ENCODE measurements at regions not wholly inside any gene's neighbourhood (a gene's known extent, or its start where the extent isn't known, plus 50 kb on each side); places are given as distances from the start of the nearest gene placed in this dataset.

GRCh38 chr5:112628214-112628980 is 109.3 kb upstream of the APC start:
- no peak for DNase-seq

- DNase-seq = no peak
These were observed 107.3 kb upstream of the APC start for GRCh38 chr5:112630246-112631009.

DNA sequence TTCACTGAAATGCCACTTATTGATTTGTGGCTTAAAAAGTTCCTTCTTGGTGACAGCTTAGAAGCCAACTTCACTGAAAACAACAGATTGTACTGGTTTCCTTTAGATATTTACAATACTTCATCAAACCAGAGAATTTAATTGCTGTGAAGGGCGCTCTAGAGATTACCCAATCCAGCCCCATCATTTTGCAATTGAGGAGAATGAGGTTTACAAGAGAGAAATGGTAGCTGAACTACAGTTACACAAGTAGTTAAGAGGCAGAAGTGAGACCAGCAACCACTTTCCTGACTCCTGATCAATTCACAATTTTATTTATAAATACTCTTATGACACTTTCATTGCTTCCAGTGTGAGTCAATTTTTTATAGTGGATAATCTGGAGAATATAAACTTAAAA is 103.5 kb upstream of the APC start:
- DNase-seq = no peak

DNA sequence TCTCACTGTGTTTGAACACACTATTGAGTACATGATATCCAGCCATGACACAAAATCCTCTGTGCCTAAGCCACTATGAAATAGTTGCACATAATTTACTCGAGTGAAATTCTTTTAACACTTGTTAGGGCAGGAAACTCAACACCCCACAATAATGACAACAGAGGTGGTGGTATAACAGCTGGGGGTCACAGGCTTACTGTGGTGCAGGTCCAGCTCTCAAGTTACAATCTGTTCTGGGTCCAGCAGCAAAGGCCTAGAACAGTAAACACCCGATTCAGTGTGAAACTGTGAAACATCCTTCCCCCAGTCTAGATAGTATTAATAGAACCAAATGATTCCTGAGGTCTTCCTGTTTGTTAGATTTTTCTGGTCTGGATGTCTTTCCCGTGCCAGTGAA is 102.9 kb upstream of the APC start:
- no peak for DNase-seq

- DNase-seq = no peak
These were observed 102.4 kb upstream of the APC start for GRCh38 chr5:112635276-112635675.

DNA sequence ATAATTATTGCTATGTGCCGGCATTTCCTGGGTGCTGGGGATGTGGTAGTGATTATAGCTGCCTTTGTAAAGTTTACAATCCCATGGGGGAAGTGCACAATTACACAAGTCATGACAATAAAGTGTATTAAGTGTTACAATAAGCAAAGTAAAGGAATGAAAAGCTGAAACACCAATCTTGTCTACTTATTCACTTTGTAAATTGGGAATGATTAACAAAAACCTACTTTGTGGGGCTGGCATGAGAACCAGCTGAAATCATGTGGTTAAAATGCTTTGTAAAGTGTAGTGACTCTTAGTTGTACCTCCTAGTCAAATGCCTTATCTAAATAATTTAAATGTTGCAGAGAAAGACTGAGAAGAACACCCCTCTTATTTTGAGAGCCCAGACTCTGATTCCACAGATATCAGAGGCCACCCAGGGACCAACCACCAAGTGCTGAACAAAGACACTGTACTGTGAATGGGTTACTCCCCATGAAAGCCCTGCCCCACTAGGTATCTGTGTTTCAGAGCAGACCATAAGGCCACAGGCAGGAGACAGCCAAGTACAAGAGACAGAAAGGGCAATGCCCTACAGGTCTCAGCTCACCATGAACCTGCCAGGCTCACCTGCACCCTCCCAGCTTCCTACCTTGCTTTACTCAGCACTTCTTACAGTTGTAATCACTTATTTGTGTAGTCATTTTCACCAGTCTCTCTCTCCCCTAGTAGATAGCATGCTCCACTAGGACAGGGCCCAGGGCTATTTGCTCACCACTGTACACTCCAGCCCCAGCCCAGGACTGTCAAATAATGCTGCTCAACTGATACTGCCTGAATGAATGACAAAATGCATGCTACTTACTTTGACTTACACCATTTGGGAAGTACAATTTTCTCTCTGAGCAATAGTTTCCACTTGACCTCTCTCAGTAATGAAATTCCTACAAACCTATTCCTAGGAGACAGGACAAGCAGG is 101.6 kb upstream of the APC start:
- DNase-seq = no peak

DNA sequence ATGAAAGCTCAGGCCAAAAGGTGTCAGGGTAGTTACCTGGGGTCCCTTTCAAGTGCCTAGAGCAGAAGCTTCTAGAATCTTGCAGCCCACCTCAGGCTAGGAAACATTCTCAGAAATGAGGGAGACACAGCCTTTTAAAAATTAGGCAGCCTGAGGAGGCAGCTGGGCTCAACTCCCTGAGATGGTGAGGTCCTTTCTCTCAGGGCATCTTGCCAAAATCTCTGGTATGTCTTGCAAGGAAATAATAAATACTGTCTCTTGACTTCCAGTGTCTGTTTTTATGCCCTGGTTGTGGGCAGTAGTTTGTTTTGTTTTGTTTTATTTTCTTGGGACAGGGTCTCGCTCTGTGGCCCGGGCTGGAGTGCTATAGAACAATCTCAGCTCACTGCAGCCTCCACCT is 100.9 kb upstream of the APC start:
- DNase-seq = no peak

DNA sequence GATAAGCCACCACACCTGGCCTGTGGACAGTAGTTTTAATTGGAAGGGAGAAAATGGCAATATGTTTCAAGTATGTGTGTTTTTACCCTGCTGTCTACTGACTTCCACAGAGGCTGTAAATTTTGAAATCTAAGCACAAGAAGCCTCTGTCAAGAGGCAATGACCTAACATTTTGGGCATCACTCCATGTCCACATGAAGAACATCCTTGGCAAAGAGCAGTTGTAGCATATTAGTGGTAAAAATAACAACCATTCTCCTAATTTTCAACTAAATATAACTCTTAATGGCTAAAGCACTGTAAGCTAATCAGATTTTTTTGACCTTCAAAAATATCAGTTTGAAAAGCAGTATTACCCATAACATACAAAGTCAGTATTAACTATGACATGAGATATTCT is 100.3 kb upstream of the APC start:
- no peak for DNase-seq

DNA sequence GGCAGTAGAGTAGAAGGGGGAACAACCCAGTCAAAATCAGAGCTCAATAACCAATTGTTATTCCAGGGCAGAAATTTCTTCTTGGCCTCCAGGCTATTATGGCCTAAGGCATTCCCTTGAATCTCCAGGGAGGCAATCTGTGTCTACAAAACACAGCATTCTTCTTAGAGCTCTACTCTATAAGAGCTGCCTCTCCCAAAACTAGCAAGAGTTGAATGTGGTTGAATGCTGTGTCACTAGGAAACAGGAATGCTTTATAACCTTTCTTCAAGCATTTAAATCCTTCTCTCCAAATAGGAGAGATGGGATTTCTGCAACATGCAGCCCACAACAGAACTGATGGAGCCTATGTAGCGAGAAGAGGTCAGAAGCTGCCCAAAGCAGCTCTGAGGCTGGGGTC is 97.1 kb upstream of the APC start:
- DNase-seq = no peak

DNA sequence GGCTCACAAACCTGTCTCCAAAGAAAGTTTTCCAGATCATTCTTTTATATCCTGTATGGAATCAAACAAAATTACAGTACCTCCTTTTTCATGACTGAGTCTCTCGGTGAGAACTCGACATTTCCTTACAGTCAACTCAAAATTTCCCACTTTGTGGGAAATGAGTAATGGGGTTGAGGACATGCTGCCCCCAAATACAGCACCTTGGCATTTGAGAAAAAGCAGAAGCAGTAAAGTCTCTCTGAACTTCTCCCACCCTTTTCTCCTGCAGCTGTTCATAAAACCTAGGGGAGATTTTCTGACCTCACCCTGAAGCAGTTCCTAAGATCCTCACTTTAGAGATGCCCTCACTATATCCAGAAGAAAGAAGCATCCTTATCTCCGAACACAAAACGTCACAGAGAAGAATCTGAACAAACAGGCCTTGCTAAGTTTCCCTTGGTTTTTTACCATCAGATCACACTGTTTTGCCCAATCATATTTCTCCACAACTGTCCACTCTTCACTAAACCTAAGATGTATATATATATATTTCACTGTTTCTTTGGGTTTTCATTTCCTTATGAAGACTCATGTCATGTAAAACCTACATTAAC is 96.1 kb upstream of the APC start:
- DNase-seq = no peak

DNA sequence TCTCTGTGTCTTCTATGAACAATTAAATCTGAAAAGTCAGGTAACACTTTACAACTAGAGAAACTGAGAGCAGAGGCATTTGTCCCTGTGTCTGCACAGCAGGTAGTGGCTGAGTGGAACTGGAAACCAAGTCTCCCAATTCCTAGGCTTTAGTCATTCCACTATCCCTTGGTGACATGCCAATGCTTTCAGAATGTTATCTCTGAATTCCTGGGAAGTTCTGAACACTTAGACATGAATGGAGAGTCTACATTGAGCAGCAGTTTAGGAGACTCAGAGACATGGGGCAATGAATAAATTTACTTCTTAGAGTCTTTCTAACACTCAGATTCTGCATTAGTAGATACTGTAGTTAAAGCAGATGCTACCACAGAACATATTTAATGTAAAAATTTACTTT is 94.8 kb upstream of the APC start:
- no peak for DNase-seq

GRCh38 chr5:112643339-112643971 is 94.2 kb upstream of the APC start:
- no peak for DNase-seq

DNA sequence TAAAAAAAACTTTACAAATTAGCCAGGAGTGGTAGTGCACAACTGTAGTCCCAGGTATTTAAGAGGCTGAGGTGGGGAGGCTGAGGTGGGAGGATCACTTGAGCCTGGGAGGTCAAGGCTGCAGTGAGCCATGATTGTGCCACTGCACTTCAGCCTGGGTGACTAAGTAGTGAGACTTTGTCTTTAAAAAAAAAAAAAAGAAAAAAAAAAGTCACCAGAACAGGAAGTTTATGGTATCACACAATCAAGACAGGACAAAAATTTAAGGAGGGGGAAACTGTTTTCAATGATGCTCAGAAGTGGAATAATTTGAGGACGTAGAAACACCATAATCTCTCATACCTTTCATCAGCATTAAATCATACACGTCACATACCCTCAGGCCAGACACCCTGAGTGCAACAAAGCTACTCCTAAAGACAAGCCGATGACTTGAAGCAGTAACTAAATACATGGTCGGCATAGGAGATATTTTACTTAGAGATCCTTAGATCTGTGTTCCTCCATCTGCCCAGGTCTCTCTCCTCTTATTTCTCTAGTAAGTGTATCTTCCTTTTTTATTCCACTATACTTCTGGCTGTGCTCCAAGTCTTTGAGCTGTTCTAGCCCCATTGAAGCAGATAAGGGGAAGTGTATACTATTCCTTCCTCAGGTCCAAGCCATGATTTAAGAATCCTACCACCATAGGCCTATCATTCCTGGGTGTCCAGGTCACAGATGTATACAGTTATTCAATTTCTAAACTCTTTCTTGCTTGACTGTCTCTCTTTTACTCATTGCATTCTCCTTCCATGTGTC is 91.3 kb upstream of the APC start:
- no peak for DNase-seq

DNA sequence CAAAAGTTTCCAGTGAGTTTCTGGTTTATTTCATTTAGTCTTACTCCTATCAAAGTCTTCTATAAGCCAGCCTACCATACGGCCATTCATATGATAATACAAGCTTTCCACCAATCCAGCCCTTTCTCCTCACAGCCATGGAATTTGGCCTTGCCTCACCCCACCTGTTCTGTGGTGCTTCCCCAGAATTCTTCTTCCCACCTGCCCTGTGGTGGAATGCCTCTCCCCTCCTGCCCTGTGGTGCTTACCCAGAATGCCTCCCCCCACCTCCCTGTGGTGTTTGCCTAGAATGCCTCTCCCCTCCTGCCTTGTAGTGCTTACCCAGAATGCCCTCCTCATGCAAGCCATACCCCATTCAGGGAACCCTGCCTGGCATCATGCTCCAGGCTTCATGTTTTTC is 90.3 kb upstream of the APC start:
- DNase-seq = no peak

GRCh38 chr5:112648264-112648663 is 89.4 kb upstream of the APC start:
- DNase-seq = no peak

- DNase-seq = no peak
These were observed 87.8 kb upstream of the APC start for GRCh38 chr5:112649882-112650281.

GRCh38 chr5:112653638-112654205 is 84.0 kb upstream of the APC start:
- no peak for DNase-seq

DNA sequence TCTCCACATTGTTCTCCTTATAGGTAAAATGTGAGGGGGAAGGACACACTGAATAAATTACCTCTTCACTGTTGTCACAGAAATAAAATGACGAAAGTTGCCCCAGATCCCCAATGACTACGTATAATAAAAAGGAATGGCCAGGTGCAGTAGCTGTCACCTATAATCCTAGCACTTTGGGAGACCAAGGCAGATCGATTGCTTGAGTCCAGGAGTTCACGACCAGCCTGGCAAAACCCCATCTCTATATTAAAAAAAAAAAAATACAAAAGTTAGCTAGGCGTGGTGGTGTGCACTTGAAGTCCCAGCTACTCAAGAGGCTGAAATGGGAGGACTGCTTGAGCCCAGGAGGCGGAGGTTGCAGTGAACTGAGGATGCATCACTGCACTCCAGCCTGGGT is 82.2 kb upstream of the APC start:
- DNase-seq = no peak

- no peak for DNase-seq
These were observed 81.2 kb upstream of the APC start for GRCh38 chr5:112656451-112656850.

- no peak for DNase-seq
These were observed 79.9 kb upstream of the APC start for GRCh38 chr5:112657804-112658203.

DNA sequence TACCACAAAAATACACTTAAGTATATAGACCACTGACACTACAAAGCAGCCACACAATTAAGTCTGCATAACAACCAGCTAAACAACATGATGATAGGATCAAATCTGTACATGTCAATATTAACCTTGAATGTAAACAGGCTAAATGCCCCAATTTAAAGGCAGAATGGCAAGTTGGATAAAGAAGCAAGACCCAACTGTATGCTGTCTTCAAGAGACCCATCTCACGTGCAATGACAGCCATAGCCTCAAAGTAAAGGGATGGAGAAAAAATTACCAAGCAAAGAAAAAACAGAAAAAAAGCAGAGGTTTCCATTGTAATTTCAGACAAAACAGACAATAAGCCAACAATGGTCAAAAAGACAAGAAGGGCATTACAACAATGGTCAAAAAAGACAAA is 77.3 kb upstream of the APC start:
- DNase-seq = no peak
